ENCODE measurements at regions not wholly inside any gene's neighbourhood (a gene's known extent, or its start where the extent isn't known, plus 50 kb on each side); places are given as distances from the start of the nearest gene placed in this dataset.

DNA sequence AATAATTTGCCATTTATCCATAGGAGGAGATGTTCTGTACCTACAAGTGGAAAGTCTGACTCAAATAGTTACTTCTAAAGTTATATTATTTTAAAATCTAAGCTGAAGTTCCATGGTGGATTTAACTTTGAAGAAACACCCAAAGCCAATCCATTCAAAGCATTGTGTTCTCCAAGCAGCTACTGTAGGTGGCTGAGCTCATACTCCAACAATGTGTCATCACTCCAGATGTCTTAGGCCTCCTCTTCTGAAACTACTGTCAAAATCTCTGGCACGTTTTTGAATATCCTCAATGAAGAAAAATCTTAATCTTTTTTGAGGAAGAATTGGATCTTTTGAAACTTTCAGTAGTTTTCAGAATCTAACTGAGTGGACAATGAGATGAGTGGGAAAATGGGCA is 169.1 kb downstream of the PTEN start:
- TF ChIP-seq EP300 (IDR thresholded peaks at IDR 0.05; ENCODE audit: borderline replicate concordance) = no peak
- TF ChIP-seq, protein P1, sequence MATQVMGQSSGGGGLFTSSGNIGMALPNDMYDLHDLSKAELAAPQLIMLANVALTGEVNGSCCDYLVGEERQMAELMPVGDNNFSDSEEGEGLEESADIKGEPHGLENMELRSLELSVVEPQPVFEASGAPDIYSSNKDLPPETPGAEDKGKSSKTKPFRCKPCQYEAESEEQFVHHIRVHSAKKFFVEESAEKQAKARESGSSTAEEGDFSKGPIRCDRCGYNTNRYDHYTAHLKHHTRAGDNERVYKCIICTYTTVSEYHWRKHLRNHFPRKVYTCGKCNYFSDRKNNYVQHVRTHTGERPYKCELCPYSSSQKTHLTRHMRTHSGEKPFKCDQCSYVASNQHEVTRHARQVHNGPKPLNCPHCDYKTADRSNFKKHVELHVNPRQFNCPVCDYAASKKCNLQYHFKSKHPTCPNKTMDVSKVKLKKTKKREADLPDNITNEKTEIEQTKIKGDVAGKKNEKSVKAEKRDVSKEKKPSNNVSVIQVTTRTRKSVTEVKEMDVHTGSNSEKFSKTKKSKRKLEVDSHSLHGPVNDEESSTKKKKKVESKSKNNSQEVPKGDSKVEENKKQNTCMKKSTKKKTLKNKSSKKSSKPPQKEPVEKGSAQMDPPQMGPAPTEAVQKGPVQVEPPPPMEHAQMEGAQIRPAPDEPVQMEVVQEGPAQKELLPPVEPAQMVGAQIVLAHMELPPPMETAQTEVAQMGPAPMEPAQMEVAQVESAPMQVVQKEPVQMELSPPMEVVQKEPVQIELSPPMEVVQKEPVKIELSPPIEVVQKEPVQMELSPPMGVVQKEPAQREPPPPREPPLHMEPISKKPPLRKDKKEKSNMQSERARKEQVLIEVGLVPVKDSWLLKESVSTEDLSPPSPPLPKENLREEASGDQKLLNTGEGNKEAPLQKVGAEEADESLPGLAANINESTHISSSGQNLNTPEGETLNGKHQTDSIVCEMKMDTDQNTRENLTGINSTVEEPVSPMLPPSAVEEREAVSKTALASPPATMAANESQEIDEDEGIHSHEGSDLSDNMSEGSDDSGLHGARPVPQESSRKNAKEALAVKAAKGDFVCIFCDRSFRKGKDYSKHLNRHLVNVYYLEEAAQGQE (IDR thresholded peaks at IDR 0.05; ENCODE audit: low read depth) = no peak
- TF ChIP-seq, protein P2, sequence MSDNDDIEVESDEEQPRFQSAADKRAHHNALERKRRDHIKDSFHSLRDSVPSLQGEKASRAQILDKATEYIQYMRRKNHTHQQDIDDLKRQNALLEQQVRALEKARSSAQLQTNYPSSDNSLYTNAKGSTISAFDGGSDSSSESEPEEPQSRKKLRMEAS (IDR thresholded peaks at IDR 0.05) = no peak
- no peak for TF ChIP-seq ZBTB7A (IDR thresholded peaks at IDR 0.05; ENCODE audit: low read depth)
- no peak for TF ChIP-seq TEAD4 (IDR thresholded peaks at IDR 0.05)
- no peak for TF ChIP-seq CEBPB (IDR thresholded peaks at IDR 0.05)
- TF ChIP-seq RAD21 (IDR thresholded peaks at IDR 0.05; ENCODE audit: low read depth) = no peak
- TF ChIP-seq FOXM1 (IDR thresholded peaks at IDR 0.05; ENCODE audit: borderline replicate concordance, low read depth) = no peak
- TF ChIP-seq EGR1 (IDR thresholded peaks at IDR 0.05) = no peak
- no peak for TF ChIP-seq YY1 (IDR thresholded peaks at IDR 0.05; ENCODE audit: low read depth)
- TF ChIP-seq CREB1 (IDR thresholded peaks at IDR 0.05; ENCODE audit: low read depth) = no peak
- TF ChIP-seq TAF1 (IDR thresholded peaks at IDR 0.05; ENCODE audit: low read depth) = no peak
- TF ChIP-seq NFIC (IDR thresholded peaks at IDR 0.05) = no peak
- TF ChIP-seq, protein P3, sequence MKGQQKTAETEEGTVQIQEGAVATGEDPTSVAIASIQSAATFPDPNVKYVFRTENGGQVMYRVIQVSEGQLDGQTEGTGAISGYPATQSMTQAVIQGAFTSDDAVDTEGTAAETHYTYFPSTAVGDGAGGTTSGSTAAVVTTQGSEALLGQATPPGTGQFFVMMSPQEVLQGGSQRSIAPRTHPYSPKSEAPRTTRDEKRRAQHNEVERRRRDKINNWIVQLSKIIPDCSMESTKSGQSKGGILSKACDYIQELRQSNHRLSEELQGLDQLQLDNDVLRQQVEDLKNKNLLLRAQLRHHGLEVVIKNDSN (IDR thresholded peaks at IDR 0.05) = no peak

All from Ishikawa (cell line).